Effector memory CD8-positive, alpha-beta T cell (primary cell): ENCODE measurements at regions not wholly inside any gene's neighbourhood (a gene's known extent, or its start where the extent isn't known, plus 50 kb on each side); places are given as distances from the start of the nearest gene placed in this dataset.

Experiments
- ATAC-seq: fragments of 150-1000 bp; cut with Tn5 transposase; replicated peaks from 2 replicates; pipeline ENCODE4 v1.10.0; 2021; ENCODE audit warnings: mild to moderate bottlenecking, moderate library complexity
- DNase-seq, 3 experiments: peaks; one replicate each; pipeline ENCODE4 v3.0.0; 2021
- H3K27ac Mint-ChIP-seq, 2 donors: one replicate each; pipeline ENCODE4 v1.8.0; 2022; ENCODE audit warnings: mild to moderate bottlenecking in 2 of 2, mixed read lengths in 2 of 2, moderate library complexity in 2 of 2
- H3K27me3 Mint-ChIP-seq, 2 donors: one replicate each; pipeline ENCODE4 v1.8.0; 2022; ENCODE audit warnings: mixed read lengths in 2 of 2
- H3K36me3 Mint-ChIP-seq: one replicate; pipeline ENCODE4 v1.8.0; 2022; ENCODE audit warnings: mild to moderate bottlenecking, moderate library complexity, mixed read lengths; ENCODE audit not compliant: insufficient read depth
- H3K4me1 Mint-ChIP-seq, 2 donors: one replicate each; pipeline ENCODE4 v1.8.0; 2022; ENCODE audit warnings: low read depth in 2 of 2, mixed read lengths in 2 of 2
- H3K4me3 Mint-ChIP-seq, 2 donors: one replicate each; pipeline ENCODE4 v1.8.0; 2022; ENCODE audit warnings: mild to moderate bottlenecking in 2 of 2, mixed read lengths in 2 of 2, moderate library complexity in 2 of 2
- H3K9me3 Mint-ChIP-seq, 2 donors: one replicate each; pipeline ENCODE4 v1.8.0; 2022; ENCODE audit warnings: mixed read lengths in 2 of 2

DNA sequence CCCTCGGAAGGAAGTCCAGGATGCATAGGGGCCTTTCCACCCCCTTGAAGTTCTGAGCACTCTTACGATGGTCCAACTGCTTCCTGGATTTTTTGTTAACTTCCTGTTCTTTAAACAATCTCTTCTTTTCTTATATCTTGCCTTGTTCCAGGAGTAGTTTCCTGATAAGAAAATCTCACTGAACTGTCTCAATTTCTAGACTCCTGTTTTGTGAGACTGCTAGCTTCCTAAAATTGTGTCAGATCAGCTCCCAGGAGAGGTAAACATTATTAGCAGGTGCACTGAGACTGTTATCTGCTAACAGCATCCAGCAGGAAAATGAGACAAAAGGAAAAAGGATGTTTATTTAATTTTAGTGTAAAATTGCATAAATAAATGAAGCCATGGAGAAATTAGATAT is 106.2 kb upstream of the PITRM1 start:
- H3K36me3 Mint-ChIP-seq: no peaks in the 10 kb centered on the region
- DNase-seq: no peak
- H3K4me1 Mint-ChIP-seq: no peaks in the 10 kb centered on the region
- H3K27me3 Mint-ChIP-seq: peaks cover 72 to 89% of the 10 kb centered on the region in 2 donors
- no peak overlapping the region for H3K4me3 Mint-ChIP-seq
- H3K27ac Mint-ChIP-seq: no peak overlapping the region
- no peaks in the 10 kb centered on the region for H3K9me3 Mint-ChIP-seq
- no peak for ATAC-seq

DNA sequence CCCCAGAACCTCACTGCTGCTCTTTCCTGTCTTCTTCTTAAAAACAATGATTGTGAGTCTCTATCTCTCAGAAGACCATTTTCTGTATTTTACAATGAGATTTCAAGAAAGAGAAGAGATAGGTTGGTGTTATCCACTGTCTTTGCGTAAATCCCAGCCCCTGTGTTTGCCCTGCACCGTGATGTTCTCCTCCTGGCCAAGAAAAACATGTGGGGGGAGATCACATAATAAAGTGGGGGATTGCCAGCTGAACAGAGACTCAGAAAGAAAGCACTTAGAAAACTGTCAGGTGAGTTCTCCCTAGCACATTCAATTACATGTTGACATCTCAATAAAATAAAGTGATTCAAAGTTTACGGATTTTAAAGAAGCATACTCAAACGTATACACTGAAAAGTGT is 105.0 kb upstream of the PITRM1 start:
- Mint-ChIP-seq H3K27ac (no peak overlapping the region), H3K27me3 (peaks cover 74 to 91% of the 10 kb centered on the region in 2 donors), H3K36me3 (no peaks in the 10 kb centered on the region), H3K9me3 (no peaks in the 10 kb centered on the region), H3K4me3 (no peak overlapping the region), H3K4me1 (no peaks in the 10 kb centered on the region)
- no peak for ATAC-seq
- DNase-seq: no peak

DNA sequence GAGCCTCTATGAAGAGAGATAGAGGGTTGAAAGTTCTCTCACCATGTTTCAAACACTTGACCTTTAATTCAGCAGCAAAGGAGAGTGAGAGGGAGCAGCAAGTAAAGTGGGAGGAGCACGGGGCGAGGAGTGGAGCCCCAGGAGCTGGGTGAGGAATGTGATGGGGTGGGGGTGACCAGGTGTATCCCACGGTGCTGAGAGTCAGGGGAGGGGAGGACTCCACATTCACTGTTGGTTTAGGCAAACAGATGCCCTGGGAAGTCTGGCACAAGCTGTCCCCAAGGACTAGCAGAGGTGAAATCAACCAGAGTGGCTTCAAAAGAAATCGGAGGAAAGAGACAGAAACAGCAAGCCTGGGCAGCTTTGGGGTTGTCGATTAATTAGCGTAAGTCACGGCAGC is 101.8 kb upstream of the PITRM1 start:
- no peak for ATAC-seq
- no peaks in the 10 kb centered on the region for H3K9me3 Mint-ChIP-seq
- no peak overlapping the region for H3K4me3 Mint-ChIP-seq
- no peak for DNase-seq
- H3K4me1 Mint-ChIP-seq: no peaks in the 10 kb centered on the region
- peak overlapping the region in 1 of 2 donors; percentile 5 for H3K27ac Mint-ChIP-seq
- peaks cover 69 to 92% of the 10 kb centered on the region in 2 donors for H3K27me3 Mint-ChIP-seq
- H3K36me3 Mint-ChIP-seq: no peaks in the 10 kb centered on the region

DNA sequence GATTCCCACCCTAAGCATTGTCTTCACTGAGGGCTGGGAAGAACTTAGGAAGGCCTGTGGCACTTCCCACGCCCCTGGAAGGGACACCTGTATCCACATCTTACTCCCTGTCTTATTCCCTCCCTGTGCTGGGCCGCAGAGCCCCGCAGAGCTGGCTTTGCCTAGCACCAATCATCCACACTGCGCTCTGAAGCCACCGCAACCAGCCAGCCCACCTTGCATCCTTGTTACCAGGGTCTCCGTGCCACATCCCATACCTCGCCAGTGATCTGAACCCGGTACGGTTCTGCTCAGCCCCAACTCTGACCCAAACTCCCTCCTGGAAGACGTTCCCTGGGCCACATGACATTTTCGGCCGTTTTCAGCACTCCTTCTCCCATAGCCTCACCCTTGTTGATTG is 101.4 kb upstream of the PITRM1 start:
- ATAC-seq (no peak), DNase-seq (no peak)
- no peaks in the 10 kb centered on the region for H3K9me3 Mint-ChIP-seq
- H3K4me3 Mint-ChIP-seq: no peak overlapping the region
- H3K36me3 Mint-ChIP-seq: no peaks in the 10 kb centered on the region
- peaks cover 65 to 92% of the 10 kb centered on the region in 2 donors for H3K27me3 Mint-ChIP-seq
- H3K27ac Mint-ChIP-seq: peak overlapping the region in 1 of 2 donors; percentile 5
- no peaks in the 10 kb centered on the region for H3K4me1 Mint-ChIP-seq

DNA sequence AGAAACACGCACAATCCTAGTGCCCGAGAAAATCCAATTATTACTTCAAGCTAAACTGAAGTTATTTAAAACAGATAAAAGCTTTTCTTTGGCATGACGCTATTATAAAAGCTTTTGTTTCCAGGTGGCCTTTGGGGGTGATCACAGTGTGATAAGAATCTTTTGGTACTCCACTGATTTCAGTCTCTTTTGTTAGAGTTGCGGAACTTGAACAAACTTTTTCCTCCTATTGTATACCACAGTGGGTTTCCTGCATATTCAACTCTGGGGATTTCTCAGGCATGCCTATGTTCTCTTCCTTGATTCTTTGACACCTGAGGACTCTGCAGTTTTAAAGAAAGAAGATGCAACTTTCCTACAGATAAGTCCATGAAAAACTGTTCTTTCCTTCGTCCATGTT is 99.7 kb upstream of the PITRM1 start:
- peaks cover 51 to 76% of the 10 kb centered on the region in 2 donors for H3K27me3 Mint-ChIP-seq
- H3K36me3 Mint-ChIP-seq: no peaks in the 10 kb centered on the region
- H3K27ac Mint-ChIP-seq: no peak overlapping the region
- H3K4me1 Mint-ChIP-seq: no peaks in the 10 kb centered on the region
- ATAC-seq (no peak), DNase-seq (no peak)
- H3K9me3 Mint-ChIP-seq: no peaks in the 10 kb centered on the region
- H3K4me3 Mint-ChIP-seq: no peak overlapping the region

DNA sequence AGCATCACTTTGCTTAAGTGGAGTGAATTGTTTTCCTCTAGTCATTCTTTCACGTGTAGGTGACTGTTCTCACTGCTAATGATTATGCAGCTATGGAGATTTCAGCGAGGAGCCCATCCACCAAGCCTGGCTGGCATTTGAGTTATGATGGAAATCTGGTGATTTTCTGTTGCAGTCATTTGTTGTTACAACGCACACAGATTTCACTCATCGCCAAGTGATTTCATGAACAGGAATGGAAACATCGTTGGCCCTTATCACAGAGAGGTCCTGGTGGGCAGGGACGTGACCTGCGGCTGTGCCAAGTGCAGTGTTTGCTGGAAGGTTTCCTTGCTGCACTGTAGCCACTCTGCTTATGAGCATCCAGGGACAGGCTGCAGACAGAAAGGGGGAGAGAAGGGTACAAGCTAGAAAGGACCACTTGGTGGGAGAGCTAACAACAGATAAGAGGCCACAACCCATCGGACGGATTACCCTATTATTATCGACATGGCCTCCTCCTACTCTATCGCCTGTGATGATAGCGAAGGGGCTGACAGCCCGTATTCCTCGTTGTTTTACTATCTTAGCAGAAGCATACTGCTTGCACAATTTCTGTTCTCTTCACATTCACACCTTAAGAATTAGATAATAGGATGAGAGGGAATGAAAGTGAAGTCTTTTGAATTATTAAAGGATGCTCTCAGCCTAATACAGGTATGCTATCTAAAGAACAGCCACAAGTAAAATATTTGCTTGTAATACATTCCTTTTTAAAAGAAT is 99.0 kb upstream of the PITRM1 start:
- no peak for ATAC-seq
- Mint-ChIP-seq H3K27me3 (peaks cover 45 to 69% of the 10 kb centered on the region in 2 donors), H3K4me1 (no peaks in the 10 kb centered on the region), H3K4me3 (no peak overlapping the region), H3K36me3 (no peaks in the 10 kb centered on the region), H3K27ac (no peak overlapping the region), H3K9me3 (no peaks in the 10 kb centered on the region)
- no peak for DNase-seq

DNA sequence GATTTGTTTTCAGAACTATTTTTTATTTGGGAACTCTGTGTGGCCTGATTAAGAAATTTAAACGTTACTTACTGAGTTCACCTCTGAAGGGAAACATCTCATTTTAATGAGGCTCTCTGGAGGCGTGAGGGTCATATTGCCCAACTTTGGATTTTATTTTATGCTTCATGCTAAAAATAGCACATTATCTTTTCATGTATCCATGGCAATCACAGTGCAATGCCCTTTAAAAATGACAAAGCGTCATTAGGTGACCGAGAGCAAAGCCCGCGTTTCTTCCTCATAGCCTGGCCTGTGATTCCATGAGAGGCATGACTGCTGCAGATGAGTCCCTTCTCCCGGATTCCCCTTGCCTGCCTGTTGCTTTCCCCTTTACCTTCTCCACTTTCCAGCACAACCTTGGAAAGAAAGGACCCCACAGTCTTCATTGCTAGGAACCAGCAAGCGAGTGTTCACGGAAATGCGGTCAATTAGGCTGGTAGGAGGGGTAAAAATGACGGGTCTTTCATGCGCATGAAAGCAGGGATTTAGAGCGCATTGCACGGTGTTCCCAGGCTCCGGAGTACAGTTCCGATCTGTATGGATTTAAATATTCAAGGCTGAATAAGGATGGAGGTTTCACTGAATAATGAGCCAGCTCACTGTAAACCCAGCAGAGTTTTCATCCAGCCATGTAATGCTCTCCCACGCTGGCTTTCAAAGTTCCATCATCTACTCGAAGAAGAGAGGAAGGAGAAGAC is 98.2 kb upstream of the PITRM1 start:
- Mint-ChIP-seq H3K9me3 (no peaks in the 10 kb centered on the region), H3K4me1 (no peaks in the 10 kb centered on the region), H3K27ac (no peak overlapping the region), H3K27me3 (peaks cover 44 to 62% of the 10 kb centered on the region in 2 donors), H3K36me3 (no peaks in the 10 kb centered on the region), H3K4me3 (no peak overlapping the region)
- DNase-seq (no peak), ATAC-seq (no peak)

DNA sequence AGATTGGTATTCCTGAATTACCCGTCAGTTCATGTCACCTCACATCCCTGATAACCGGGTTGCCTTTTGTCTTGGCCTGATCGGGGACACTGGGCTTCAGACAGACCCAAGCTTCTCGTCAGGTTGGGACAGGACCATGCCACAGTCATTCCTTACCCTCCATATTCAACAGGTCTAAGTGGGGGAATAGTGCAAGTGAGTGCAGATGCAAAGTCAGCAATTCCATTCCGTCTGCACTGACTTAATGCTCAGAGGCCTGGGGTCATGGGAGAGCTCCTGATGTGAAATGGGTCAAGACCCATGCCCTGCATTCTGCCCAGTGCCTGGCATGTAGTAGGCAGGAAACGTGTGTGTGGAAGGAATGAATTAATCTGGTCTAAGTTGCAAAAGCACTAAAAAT is 95.4 kb upstream of the PITRM1 start:
- Mint-ChIP-seq H3K9me3 (no peaks in the 10 kb centered on the region), H3K27ac (no peak overlapping the region), H3K4me3 (no peak overlapping the region), H3K36me3 (no peaks in the 10 kb centered on the region), H3K27me3 (peaks cover 42 to 58% of the 10 kb centered on the region in 2 donors), H3K4me1 (peaks cover 2 to 4% of the 10 kb centered on the region in 2 donors)
- ATAC-seq: no peak
- no peak for DNase-seq

DNA sequence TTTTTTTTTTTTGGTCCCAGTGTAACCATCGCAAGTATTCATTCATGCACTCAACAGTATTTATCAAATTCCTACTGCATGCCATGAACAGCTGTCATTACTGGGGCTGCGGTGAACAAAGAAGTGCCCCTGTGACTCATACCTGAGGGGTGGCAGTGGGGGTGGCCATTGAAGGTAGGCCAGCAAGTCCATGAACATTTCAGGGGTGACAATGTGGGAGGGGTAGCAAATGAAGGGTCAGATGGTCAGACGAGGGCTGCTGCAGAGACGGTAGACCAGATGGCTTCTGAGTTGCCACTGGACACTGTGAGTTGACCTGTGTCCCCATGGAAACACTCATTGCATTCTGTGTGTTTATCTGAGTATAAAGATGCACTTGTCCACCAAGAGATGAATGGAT is 92.5 kb upstream of the PITRM1 start:
- Mint-ChIP-seq H3K9me3 (no peaks in the 10 kb centered on the region), H3K27me3 (peaks cover 45 to 58% of the 10 kb centered on the region in 2 donors), H3K36me3 (no peaks in the 10 kb centered on the region), H3K4me1 (peaks cover 2 to 4% of the 10 kb centered on the region in 2 donors), H3K27ac (no peak overlapping the region), H3K4me3 (no peak overlapping the region)
- DNase-seq: no peak
- ATAC-seq: no peak

DNA sequence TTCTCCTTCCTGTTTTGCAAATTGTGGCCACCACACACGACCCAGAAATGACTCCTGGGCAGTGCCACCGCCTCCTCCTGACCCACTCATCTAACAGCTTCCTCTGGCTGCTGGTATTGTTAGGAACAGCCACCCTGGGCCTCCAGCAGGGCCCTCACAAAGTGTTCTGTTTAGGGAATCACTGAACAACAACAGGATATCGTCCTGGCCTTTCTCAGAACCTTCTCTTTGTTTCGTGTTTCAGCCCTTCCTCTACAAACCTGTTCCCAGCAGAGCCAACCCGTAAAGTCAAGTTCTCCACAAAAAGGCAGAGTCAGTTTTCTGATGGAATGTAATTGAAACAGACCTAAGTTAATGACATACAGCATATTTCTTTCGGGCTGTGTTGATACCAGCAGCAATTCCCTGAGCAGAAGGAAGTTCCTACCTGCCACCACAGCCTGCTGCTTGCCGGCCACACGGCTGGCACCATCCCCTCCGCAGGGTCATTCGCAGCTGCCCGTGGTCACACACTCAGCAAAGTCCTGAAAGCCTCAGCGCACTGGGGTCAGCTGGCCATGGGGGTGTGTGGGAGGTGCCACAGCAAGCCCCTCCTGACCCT is 91.7 kb upstream of the PITRM1 start:
- Mint-ChIP-seq H3K27me3 (peaks cover 45 to 60% of the 10 kb centered on the region in 2 donors), H3K9me3 (no peaks in the 10 kb centered on the region), H3K27ac (no peak overlapping the region), H3K36me3 (no peaks in the 10 kb centered on the region), H3K4me3 (no peak overlapping the region), H3K4me1 (peaks cover 2 to 4% of the 10 kb centered on the region in 2 donors)
- DNase-seq: no peak
- ATAC-seq: no peak

DNA sequence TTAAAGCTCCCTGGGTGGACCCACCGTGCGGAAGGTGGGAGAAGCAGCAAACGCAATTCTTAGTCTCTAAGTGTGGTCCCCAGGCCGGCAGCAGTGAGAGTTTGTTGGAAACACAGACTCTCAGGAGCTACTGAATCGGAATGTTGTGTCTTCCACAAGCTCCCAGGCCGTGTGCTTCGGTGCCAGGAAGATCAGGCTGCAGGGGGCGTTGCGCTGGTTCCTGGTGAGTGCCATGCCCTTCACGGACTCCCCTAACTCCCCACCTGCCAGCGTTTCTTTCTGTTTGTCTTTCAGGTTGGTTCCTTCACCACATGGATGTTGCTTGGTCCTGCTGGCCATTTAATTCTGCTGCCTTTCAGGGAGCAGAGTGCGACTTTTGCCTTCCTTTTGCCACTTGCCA is 91.2 kb upstream of the PITRM1 start:
- Mint-ChIP-seq H3K9me3 (no peaks in the 10 kb centered on the region), H3K27me3 (peaks cover 45 to 63% of the 10 kb centered on the region in 2 donors), H3K36me3 (no peaks in the 10 kb centered on the region), H3K27ac (no peak overlapping the region), H3K4me1 (peaks cover 2 to 4% of the 10 kb centered on the region in 2 donors), H3K4me3 (no peak overlapping the region)
- no peak for ATAC-seq
- no peak for DNase-seq

DNA sequence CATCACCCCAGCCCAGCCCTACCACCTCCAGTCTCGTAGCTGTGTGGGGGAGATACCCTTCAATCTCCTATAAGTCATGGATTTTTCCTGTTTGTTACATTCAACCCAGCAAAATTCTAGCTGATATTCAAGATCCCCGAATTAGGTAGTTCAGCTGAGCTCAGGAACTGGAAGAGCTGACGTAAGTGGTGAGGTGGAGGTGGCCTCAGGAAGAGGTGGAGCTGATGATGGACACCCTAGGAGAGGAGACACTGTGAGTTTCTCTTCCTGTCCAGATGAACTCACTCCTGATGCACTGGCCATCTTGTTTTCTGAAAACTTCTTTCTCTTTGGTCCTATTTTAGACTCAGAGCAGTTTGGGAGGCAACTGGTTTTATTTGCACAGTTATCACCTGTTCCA is 90.5 kb upstream of the PITRM1 start:
- Mint-ChIP-seq H3K4me3 (no peak overlapping the region), H3K27me3 (peaks cover 45 to 69% of the 10 kb centered on the region in 2 donors), H3K27ac (no peak overlapping the region), H3K9me3 (no peaks in the 10 kb centered on the region), H3K36me3 (no peaks in the 10 kb centered on the region), H3K4me1 (peaks cover 2 to 4% of the 10 kb centered on the region in 2 donors)
- DNase-seq (no peak), ATAC-seq (no peak)

DNA sequence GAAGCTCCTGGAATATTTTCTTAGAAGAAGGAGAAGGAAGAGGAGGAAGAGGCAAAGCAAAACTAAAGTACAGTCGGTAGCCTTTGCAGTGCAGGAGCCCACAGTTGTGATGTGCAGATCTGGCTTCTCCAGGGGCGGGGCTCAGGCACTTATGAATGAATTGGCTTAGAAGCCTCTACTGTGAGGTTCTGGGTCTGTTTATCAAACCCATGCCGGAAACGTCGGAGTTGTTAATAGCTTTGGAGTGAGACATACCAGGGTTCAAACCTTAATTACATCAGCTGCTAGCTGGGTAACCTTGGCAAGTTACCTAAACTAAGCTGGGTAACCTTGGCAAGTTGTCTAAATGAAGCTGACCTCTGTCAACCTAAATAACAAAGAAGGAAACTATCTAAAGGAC is 89.3 kb upstream of the PITRM1 start:
- no peak overlapping the region for H3K27ac Mint-ChIP-seq
- ATAC-seq: no peak
- no peaks in the 10 kb centered on the region for H3K9me3 Mint-ChIP-seq
- H3K4me3 Mint-ChIP-seq: no peak overlapping the region
- H3K27me3 Mint-ChIP-seq: peaks cover 45 to 73% of the 10 kb centered on the region in 2 donors
- no peak for DNase-seq
- H3K36me3 Mint-ChIP-seq: no peaks in the 10 kb centered on the region
- H3K4me1 Mint-ChIP-seq: peaks cover 2 to 4% of the 10 kb centered on the region in 2 donors
